NT2/D1 (cell line): ENCODE measurements at regions not wholly inside any gene's neighbourhood (a gene's known extent, or its start where the extent isn't known, plus 50 kb on each side); places are given as distances from the start of the nearest gene placed in this dataset.

Source experiments
- DNase-seq: peaks from one replicate; pipeline ENCODE4 v3.0.0-alpha.2; 2011; ENCODE audit warnings: low read depth, low spot score
- H3K27me3 ChIP-seq: 2 replicates; pipeline ENCODE4 v1.6.0; 2011; ENCODE audit warnings: mild to moderate bottlenecking; ENCODE audit not compliant: insufficient read length, insufficient read depth
- H3K36me3 ChIP-seq: 2 replicates; pipeline ENCODE4 v1.6.1; 2011; ENCODE audit warnings: mild to moderate bottlenecking, low read length, mixed read lengths; ENCODE audit not compliant: insufficient read depth, insufficient read length
- H3K4me1 ChIP-seq: 2 replicates; pipeline ENCODE4 v1.5.1; 2011; ENCODE audit not compliant: insufficient read depth, insufficient read length
- H3K4me3 ChIP-seq: 2 replicates; pipeline ENCODE4 v1.5.1; 2011; ENCODE audit warnings: low read depth; ENCODE audit not compliant: insufficient read length
- H3K9ac ChIP-seq: 2 replicates; pipeline ENCODE4 v1.6.0; 2011; ENCODE audit warnings: low read depth; ENCODE audit not compliant: insufficient read length
- H3K9me3 ChIP-seq: 2 replicates; pipeline ENCODE4 v1.5.1; 2011; ENCODE audit warnings: mild to moderate bottlenecking, low read length; ENCODE audit not compliant: insufficient read depth
- SUZ12 ChIP-seq: IDR thresholded peaks from 2 replicates; pipeline ENCODE4 v1.6.1; 2011; ENCODE audit not compliant: insufficient read length, insufficient read depth; ENCODE audit errors: extremely low read depth
- YY1 ChIP-seq: IDR thresholded peaks from 2 replicates; pipeline ENCODE4 v1.6.1; 2011; ENCODE audit not compliant: insufficient read length, insufficient read depth
- ZNF274 ChIP-seq: IDR thresholded peaks from 2 replicates; pipeline ENCODE4 v1.6.1; 2011; ENCODE audit warnings: mild to moderate bottlenecking, low read depth, low read length

DNA sequence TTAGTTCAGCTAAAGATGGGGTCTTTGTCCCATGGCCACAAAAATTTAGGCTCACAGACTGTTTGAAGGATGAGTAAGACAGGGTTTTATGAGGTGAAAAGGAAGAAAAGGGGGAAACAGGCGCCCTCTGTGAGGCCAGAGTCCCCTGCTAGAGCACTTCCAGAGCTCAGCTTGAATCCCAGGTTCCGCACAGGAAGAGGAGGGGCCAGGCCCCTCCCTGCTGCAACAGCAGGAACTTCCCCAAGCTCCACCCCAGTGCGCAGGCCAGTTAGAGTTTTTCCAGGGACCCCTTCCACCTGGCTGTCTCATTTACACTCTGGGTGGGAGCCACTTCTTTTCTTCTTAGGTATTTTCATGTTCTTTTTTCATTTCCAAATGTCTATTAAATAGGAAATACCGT, 480.8 kb downstream of the PSAT1 start:
- TF ChIP-seq SUZ12 (no peak), YY1 (no peak)
- H3K27me3 ChIP-seq: no peaks in the 10 kb centered on the region
- no peak overlapping the region for H3K4me3 ChIP-seq
- H3K4me1 ChIP-seq: no peaks in the 10 kb centered on the region
- H3K9me3 ChIP-seq: no peaks in the 10 kb centered on the region
- H3K9ac ChIP-seq: no peak overlapping the region
- no peaks in the 10 kb centered on the region for H3K36me3 ChIP-seq
- DNase-seq: no peak

DNA sequence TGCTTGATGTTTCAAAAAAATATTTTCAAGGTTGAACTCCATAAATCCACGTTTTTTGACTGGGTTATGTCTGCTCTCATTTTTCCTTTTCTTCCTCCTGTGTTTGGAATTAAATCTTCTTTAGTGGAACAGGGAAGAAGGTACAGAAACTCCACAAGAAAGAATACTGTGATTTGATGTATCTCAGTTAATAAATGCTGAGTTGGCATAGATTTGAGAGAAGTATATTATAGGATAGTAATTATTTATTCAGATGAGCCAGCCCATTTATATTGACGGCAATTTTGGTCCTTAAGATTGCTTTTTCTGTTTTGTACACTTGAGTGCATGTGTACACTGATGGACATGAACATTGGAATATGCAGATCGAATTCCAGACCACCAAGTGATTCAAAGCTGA, 481.4 kb downstream of the PSAT1 start:
- H3K36me3 ChIP-seq: no peaks in the 10 kb centered on the region
- no peak overlapping the region for H3K4me3 ChIP-seq
- TF ChIP-seq ZNF274 (no peak), YY1 (no peak)
- no peak for DNase-seq
- no peak overlapping the region for H3K9ac ChIP-seq
- H3K27me3 ChIP-seq: no peaks in the 10 kb centered on the region
- no peaks in the 10 kb centered on the region for H3K4me1 ChIP-seq
- no peaks in the 10 kb centered on the region for H3K9me3 ChIP-seq

DNA sequence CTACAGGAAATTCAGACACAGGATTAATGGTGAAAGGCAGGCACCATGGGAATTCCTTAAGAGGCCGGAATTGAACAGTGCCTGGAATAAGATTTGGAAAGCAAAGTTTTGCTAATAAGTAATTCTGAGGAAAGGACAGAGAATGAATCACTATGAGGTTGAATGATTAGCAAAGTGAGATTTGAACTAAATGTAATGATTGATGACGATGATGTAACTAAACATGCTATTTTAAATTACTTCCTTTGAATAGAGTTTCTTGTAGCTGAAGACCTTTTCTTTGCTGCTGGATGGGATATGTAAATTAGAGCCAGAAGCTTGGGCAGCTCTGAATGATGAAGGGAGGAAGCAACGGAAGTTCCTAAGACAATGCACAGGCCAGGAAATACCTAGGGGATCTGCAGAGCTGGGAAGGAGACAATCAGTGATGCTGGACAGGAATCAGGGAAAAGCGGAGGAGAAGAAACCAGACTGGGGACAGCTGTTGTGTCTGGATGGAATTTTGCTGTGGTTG, 482.0 kb downstream of the PSAT1 start:
- Histone ChIP-seq H3K9me3 (no peaks in the 10 kb centered on the region), H3K9ac (no peak overlapping the region), H3K4me1 (no peaks in the 10 kb centered on the region), H3K4me3 (no peak overlapping the region), H3K36me3 (no peaks in the 10 kb centered on the region), H3K27me3 (no peaks in the 10 kb centered on the region)
- no peak for DNase-seq
- TF ChIP-seq YY1: no peak
- TF ChIP-seq SUZ12: no peak
- TF ChIP-seq ZNF274: no peak

DNA sequence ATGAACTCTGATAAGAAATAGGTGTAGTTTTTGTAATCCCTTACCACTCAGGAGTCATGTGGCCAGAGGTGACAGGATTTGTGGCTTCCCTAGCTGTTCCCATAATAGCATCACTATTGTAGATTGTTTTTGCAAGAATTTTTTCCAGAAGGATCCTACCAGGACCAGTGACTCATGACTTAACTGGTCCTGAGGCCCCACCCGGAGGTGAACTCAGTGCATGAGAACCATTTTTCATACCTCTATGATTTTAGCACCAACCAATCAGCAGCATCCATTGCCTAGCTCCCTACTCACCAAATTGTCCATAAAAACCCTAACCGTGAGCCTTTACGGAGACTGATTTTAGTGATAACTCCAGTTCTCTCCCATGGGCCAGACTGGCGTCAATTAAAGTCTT, 484.8 kb downstream of the PSAT1 start:
- TF ChIP-seq YY1 (no peak), ZNF274 (no peak), SUZ12 (no peak)
- no peaks in the 10 kb centered on the region for H3K4me1 ChIP-seq
- H3K9ac ChIP-seq: no peak overlapping the region
- no peak overlapping the region for H3K4me3 ChIP-seq
- H3K9me3 ChIP-seq: no peaks in the 10 kb centered on the region
- DNase-seq: no peak
- no peaks in the 10 kb centered on the region for H3K27me3 ChIP-seq
- H3K36me3 ChIP-seq: no peaks in the 10 kb centered on the region

DNA sequence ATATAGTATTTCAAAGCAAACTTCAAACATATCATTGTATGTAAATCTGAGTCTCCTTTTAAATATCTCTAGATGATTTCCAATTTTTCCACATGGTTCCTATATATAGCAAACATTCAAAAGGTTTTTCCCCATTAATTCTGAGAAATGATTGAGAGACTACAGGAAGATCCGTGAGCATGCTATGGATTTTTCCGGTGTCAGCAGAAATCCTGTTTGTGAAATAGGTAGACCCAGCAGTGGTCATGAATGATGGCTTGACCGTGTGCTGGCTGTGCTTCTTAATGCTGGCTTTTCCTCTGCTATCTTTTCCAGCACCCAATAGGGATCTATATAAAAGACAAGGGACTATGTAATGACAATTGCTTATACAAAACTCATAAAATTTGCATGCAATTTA, 485.3 kb downstream of the PSAT1 start:
- H3K9me3 ChIP-seq: no peaks in the 10 kb centered on the region
- no peak for TF ChIP-seq ZNF274
- no peak for TF ChIP-seq YY1
- TF ChIP-seq SUZ12: no peak
- DNase-seq: no peak
- H3K4me1 ChIP-seq: no peaks in the 10 kb centered on the region
- no peak overlapping the region for H3K9ac ChIP-seq
- no peaks in the 10 kb centered on the region for H3K27me3 ChIP-seq
- no peak overlapping the region for H3K4me3 ChIP-seq
- H3K36me3 ChIP-seq: no peaks in the 10 kb centered on the region

DNA sequence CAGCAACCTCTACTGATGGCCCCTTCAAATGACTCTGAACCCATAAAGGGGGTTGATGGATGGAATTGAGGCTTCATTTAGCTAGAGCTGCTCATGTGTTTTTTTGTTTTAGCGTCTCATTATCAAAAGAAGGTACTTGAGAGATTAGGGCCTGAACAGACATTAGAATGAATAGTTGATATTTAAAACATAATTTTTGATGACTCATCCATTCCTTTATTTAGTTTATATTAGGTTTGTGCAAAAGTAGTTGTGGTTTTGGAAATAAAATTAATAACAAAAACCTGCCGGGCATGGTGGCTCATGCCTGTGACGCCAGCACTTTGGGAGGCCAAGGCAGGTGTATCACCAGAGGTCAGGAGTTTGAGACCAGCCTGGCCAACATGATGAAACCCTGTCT, 485.9 kb downstream of the PSAT1 start:
- Histone ChIP-seq H3K4me3 (no peak overlapping the region), H3K36me3 (no peaks in the 10 kb centered on the region), H3K27me3 (no peaks in the 10 kb centered on the region), H3K9me3 (no peaks in the 10 kb centered on the region), H3K9ac (no peak overlapping the region), H3K4me1 (no peaks in the 10 kb centered on the region)
- no peak for DNase-seq
- TF ChIP-seq YY1 (no peak), SUZ12 (no peak), ZNF274 (no peak)

DNA sequence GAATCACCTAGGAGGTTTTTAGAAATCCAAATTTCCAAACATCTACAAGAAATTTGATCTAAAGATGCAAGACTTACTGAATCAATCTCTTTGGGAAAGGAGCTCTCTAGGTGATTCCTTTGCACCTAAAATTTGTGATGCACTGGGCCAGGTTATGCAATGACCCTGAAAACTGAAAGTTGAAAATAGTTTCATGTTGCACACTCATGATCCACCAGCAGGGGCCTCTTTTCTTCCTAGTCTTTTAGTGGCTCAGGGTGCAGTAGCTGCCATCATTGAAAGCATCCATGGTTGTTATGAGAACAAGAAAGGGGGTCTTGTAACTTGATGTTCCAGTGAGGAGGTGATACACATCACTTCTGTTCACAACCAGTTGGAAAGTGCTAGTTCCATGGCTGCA, 486.8 kb downstream of the PSAT1 start:
- Histone ChIP-seq H3K4me1 (no peaks in the 10 kb centered on the region), H3K27me3 (no peaks in the 10 kb centered on the region), H3K4me3 (no peak overlapping the region), H3K36me3 (no peaks in the 10 kb centered on the region), H3K9me3 (no peaks in the 10 kb centered on the region), H3K9ac (no peak overlapping the region)
- TF ChIP-seq YY1: no peak
- TF ChIP-seq ZNF274: no peak
- TF ChIP-seq SUZ12: no peak
- no peak for DNase-seq

DNA sequence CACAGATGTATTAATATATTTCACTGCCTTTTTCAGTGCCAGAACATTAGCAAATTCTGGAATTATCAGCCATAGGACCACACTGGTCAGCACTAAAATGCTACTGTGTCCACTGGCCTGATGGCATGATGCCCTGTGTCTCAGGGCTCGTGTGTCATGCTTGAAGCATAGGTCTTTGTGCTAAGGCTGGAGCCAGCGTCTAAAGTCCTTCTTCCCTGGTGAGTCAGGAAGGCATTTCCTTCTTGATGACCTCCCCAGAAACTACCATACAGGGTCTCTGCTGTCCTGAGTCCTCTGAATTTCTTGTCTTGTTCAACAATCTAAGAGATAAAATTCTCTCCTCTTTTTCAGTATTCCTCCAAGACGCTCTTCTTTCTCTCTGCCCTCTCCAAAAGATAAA, 489.9 kb downstream of the PSAT1 start:
- no peaks in the 10 kb centered on the region for H3K9me3 ChIP-seq
- TF ChIP-seq SUZ12 (no peak), YY1 (no peak), ZNF274 (no peak)
- no peaks in the 10 kb centered on the region for H3K36me3 ChIP-seq
- H3K27me3 ChIP-seq: no peaks in the 10 kb centered on the region
- H3K9ac ChIP-seq: no peak overlapping the region
- no peaks in the 10 kb centered on the region for H3K4me1 ChIP-seq
- no peak for DNase-seq
- no peak overlapping the region for H3K4me3 ChIP-seq
